Osteoblast (primary cell): ENCODE measurements at regions not wholly inside any gene's neighbourhood (a gene's known extent, or its start where the extent isn't known, plus 50 kb on each side); places are given as distances from the start of the nearest gene placed in this dataset.

Experiments
- DNase-seq: peaks from one replicate; pipeline ENCODE4 v3.0.0; 2011; ENCODE audit warnings: low spot score, mixed read lengths; ENCODE audit not compliant: insufficient read length; ENCODE audit errors: missing footprints
- H2AFZ ChIP-seq: 2 replicates; pipeline ENCODE4 v1.6.0; 2011; ENCODE audit warnings: mild to moderate bottlenecking, low read length
- H3K27ac ChIP-seq: 2 replicates; pipeline ENCODE4 v1.5.1; 2011; ENCODE audit warnings: mild to moderate bottlenecking, low read depth, low read length, moderate library complexity
- H3K27me3 ChIP-seq: 2 replicates; pipeline ENCODE4 v1.6.0; 2012; ENCODE audit warnings: mild to moderate bottlenecking, control low read depth, inconsistent platforms, low read length, moderate library complexity; ENCODE audit not compliant: insufficient read depth
- H3K36me3 ChIP-seq: 2 replicates; pipeline ENCODE4 v1.5.1; 2011; ENCODE audit warnings: mild to moderate bottlenecking, low read length, control low read depth, moderate library complexity; ENCODE audit not compliant: insufficient read depth
- H3K4me1 ChIP-seq: 2 replicates; pipeline ENCODE4 v1.5.1; 2011; ENCODE audit warnings: mild to moderate bottlenecking, low read length, control low read depth, moderate library complexity; ENCODE audit not compliant: insufficient read depth
- H3K4me2 ChIP-seq: 2 replicates; pipeline ENCODE4 v1.6.0; 2011; ENCODE audit warnings: mild to moderate bottlenecking, low read length; ENCODE audit not compliant: insufficient read depth
- H3K4me3 ChIP-seq: fragments of 200-600 bp; sonication (generic); 3 replicates; pipeline ENCODE4 v1.5.1; 2012; ENCODE audit warnings: mild to moderate bottlenecking, low read length, inconsistent platforms; ENCODE audit not compliant: insufficient read depth
- H3K79me2 ChIP-seq: 2 replicates; pipeline ENCODE4 v1.6.0; 2012; ENCODE audit warnings: mild to moderate bottlenecking, low read length, control low read depth, inconsistent platforms; ENCODE audit not compliant: insufficient read depth
- H3K9me3 ChIP-seq: 2 replicates; pipeline ENCODE4 v1.5.1; 2011; ENCODE audit warnings: low read depth, low read length, control low read depth
- H4K20me1 ChIP-seq: 2 replicates; pipeline ENCODE4 v1.6.0; 2012; ENCODE audit warnings: mild to moderate bottlenecking, low read length, control low read depth; ENCODE audit not compliant: insufficient read depth
- TF ChIP-seq, protein P1 (sequence below): IDR thresholded peaks from 2 replicates; pipeline ENCODE4 v1.5.1; 2011; ENCODE audit warnings: mild to moderate bottlenecking, low read depth, low read length, moderate library complexity; ENCODE audit errors: extremely low read depth

DNA sequence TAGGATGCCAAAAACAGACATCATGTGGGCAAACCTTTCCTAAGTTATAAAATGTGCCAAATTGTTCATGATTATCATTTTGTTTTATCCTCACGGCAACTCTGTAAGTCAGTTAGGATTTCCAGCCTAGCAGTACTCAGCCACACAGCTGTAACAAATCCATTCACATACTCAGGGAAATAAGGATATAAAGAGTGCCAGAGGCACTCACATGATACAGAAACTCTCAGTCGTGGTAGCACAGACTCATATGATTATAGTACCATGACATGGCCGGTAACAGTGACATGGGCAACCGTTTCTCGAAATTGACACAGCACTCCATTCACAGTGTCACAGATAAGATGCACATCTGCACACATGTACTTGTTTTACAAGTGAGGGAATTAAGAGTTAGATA lies 344.2 kb downstream of the LRIG3 start:
- Histone ChIP-seq H3K27ac (no peak overlapping the region), H3K79me2 (no peaks in the 10 kb centered on the region), H3K27me3 (no peaks in the 10 kb centered on the region), H2AFZ (no peak overlapping the region), H3K9me3 (no peaks in the 10 kb centered on the region), H3K4me2 (no peak overlapping the region), H4K20me1 (no peaks in the 10 kb centered on the region), H3K36me3 (no peaks in the 10 kb centered on the region), H3K4me3 (no peak overlapping the region), H3K4me1 (no peaks in the 10 kb centered on the region)
- DNase-seq: no peak
- TF ChIP-seq, protein P1, sequence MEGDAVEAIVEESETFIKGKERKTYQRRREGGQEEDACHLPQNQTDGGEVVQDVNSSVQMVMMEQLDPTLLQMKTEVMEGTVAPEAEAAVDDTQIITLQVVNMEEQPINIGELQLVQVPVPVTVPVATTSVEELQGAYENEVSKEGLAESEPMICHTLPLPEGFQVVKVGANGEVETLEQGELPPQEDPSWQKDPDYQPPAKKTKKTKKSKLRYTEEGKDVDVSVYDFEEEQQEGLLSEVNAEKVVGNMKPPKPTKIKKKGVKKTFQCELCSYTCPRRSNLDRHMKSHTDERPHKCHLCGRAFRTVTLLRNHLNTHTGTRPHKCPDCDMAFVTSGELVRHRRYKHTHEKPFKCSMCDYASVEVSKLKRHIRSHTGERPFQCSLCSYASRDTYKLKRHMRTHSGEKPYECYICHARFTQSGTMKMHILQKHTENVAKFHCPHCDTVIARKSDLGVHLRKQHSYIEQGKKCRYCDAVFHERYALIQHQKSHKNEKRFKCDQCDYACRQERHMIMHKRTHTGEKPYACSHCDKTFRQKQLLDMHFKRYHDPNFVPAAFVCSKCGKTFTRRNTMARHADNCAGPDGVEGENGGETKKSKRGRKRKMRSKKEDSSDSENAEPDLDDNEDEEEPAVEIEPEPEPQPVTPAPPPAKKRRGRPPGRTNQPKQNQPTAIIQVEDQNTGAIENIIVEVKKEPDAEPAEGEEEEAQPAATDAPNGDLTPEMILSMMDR: no peak

DNA sequence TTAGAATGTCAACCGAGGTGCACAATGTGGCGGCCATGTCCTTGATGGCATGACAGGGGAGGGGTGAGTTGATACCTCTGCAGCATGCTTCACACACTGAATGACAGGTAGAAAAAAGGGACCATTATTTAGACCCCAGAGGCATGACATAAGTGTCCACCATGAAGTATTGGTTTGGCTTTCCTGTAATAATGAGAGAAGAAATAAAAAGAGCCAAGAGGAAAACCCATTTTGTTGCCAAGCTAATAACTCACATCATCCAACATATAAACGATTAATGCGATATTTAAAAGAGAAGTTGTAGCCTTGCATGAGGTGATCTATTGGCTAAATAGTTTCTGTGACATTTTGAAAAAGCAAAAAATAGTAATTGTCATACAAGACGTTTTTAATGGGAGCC lies 343.4 kb downstream of the LRIG3 start:
- H3K27me3 ChIP-seq: no peaks in the 10 kb centered on the region
- H3K4me1 ChIP-seq: no peaks in the 10 kb centered on the region
- H3K9me3 ChIP-seq: no peaks in the 10 kb centered on the region
- H2AFZ ChIP-seq: no peak overlapping the region
- TF ChIP-seq, protein P1: no peak
- H3K36me3 ChIP-seq: no peaks in the 10 kb centered on the region
- DNase-seq: no peak
- H3K4me3 ChIP-seq: no peak overlapping the region
- H3K4me2 ChIP-seq: no peak overlapping the region
- H3K79me2 ChIP-seq: no peaks in the 10 kb centered on the region
- H4K20me1 ChIP-seq: no peaks in the 10 kb centered on the region
- H3K27ac ChIP-seq: no peak overlapping the region

DNA sequence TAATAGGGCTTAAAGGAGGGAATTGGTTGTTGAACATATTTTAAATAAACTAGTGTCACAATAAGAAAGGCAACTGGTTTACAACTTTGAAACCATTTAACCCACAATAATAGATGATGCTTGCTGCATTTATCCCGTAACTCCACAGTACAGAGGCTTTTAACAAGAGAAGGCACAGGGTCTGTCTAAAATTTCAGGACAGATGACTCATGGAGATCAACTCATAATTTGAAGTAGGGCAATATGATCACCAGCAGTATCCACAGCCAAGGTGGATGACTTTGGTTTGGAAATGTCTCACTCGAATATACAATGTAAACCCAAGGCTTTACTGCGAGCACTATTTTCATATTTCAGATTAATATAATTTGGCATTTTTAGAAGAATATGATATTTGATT lies 340.2 kb downstream of the LRIG3 start:
- Histone ChIP-seq H3K79me2 (no peaks in the 10 kb centered on the region), H3K4me1 (peaks cover 17% of the 10 kb centered on the region), H3K27ac (no peak overlapping the region), H3K27me3 (no peaks in the 10 kb centered on the region), H3K9me3 (no peaks in the 10 kb centered on the region), H3K4me3 (no peak overlapping the region), H2AFZ (no peak overlapping the region), H3K4me2 (no peak overlapping the region), H4K20me1 (no peaks in the 10 kb centered on the region), H3K36me3 (no peaks in the 10 kb centered on the region)
- TF ChIP-seq, protein P1: no peak
- DNase-seq: no peak

DNA sequence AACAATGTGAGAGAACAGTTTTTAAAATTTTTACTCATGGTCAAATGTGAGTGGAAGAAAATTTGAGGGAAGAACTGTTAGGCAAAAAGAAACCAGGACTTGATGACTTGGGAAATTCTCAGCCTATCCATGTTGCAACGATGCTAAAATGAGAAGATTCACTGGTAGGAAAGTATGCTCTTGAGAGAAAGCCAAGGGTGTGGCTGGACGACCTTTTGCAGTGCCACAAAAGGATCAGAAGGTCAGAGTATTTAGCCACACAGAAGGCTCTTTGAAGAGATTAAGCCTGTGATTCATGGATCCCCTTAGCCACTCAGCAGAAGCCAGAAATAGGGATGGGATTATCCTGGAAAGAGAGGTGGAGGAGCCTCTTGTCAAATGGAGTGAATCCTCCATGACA lies 336.8 kb downstream of the LRIG3 start:
- Histone ChIP-seq H2AFZ (peak overlapping the region; percentile 62), H3K9me3 (no peaks in the 10 kb centered on the region), H3K27ac (no peak overlapping the region), H3K27me3 (no peaks in the 10 kb centered on the region), H3K4me3 (no peak overlapping the region), H3K79me2 (no peaks in the 10 kb centered on the region), H3K36me3 (no peaks in the 10 kb centered on the region), H3K4me1 (peaks cover 18% of the 10 kb centered on the region), H4K20me1 (no peaks in the 10 kb centered on the region), H3K4me2 (no peak overlapping the region)
- TF ChIP-seq, protein P1: no peak
- no peak for DNase-seq
